ENCODE measurements at regions not wholly inside any gene's neighbourhood (a gene's known extent, or its start where the extent isn't known, plus 50 kb on each side); places are given as distances from the start of the nearest gene placed in this dataset.
A peak's percentile ranks its signal among the peaks of the same experiment; 100 is the strongest.

GRCh38 chrX:44025555-44025954 is 52.4 kb upstream of the NDP start:
- Histone ChIP-seq H4K91ac (ENCODE audit: insufficient read depth, low read depth, low read length) (no peak overlapping the region), H4K20me1 (ENCODE audit: insufficient read depth, low read length) (no peaks in the 10 kb centered on the region; the same call in 1 of the 2 replicates), H2AK5ac (ENCODE audit: low read depth, low read length) (no peak overlapping the region), H2BK120ac (ENCODE audit: low read depth, low read length) (no peak overlapping the region), H3K56ac (ENCODE audit: extremely low read depth, insufficient read depth, low read length) (no peak overlapping the region), H3K4me1 (ENCODE audit: control insufficient read depth, insufficient read depth, low read length) (no peaks in the 10 kb centered on the region), H3K9me1 (ENCODE audit: insufficient read depth, low read length) (no peaks in the 10 kb centered on the region), H4K8ac (ENCODE audit: low read depth in 2 of 2, low read length in 2 of 2) (no peak overlapping the region), H2AK9ac (replicated peaks; ENCODE audit: low read depth, low read length, poor library complexity) (no peak overlapping the region), H3K36me3 (ENCODE audit: control insufficient read depth, insufficient read depth, low read length) (no peaks in the 10 kb centered on the region), H3K23ac (ENCODE audit: low read depth, low read length) (no peak overlapping the region), H3K79me1 (ENCODE audit: low read depth in 1 of 2, low read length in 2 of 2) (no peaks in the 10 kb centered on the region), H3K14ac (replicated peaks; ENCODE audit: low read depth, low read length) (no peak overlapping the region), H2BK20ac (ENCODE audit: low read depth, low read length) (no peak overlapping the region), H3K4me2 (ENCODE audit: low read depth, low read length) (no peak overlapping the region), H2AFZ (replicated peaks; ENCODE audit: low read length, poor library complexity) (no peak overlapping the region), H3K9me3 (ENCODE audit: control insufficient read depth, insufficient read depth, low read length) (no peaks in the 10 kb centered on the region), H3K27ac (ENCODE audit: insufficient read depth, low read length) (no peak overlapping the region), H3K27me3 (ENCODE audit: control insufficient read depth, insufficient read depth, low read length) (no peaks in the 10 kb centered on the region; the same call in none of the 2 replicates), H2BK5ac (ENCODE audit: low read depth, low read length, poor library complexity, severe bottlenecking) (no peak overlapping the region), H3K18ac (ENCODE audit: low read depth, low read length) (no peak overlapping the region), H3K9ac (ENCODE audit: low read depth, low read length) (no peak overlapping the region), H4K5ac (ENCODE audit: low read depth, low read length) (no peak overlapping the region), H3K4ac (ENCODE audit: low read depth, low read length) (no peak overlapping the region), H2BK15ac (ENCODE audit: low read depth, low read length) (no peak overlapping the region), H3K4me3 (ENCODE audit: insufficient read depth, low read depth, low read length) (no peak overlapping the region)
- DNase-seq, result peak; percentile 24
- ChIA-PET POLR2A (ENCODE audit: unreplicated experiment) (no interaction called here), CTCF (no interaction called here)
- no TSS peak for BruUV-seq (replicated peaks)
- WGBS, 2 experiments (ENCODE audit: extremely low coverage in 2 of 2, insufficient read length in 1 of 2), result no CpG with 5 or more reads among the region's 1 CpG
- TF ChIP-seq CTCF (conservative IDR thresholded peaks at IDR 0.05; ENCODE audit: low read depth, low read length) (no peak), BHLHE40 (IDR thresholded peaks at IDR 0.05; ENCODE audit: low read depth, low read length) (no peak), RCOR1 (IDR thresholded peaks at IDR 0.05; ENCODE audit: insufficient replicate concordance, low read length) (no peak), MAFK (IDR thresholded peaks at IDR 0.05; ENCODE audit: low read depth, low read length) (no peak), CHD1 (IDR thresholded peaks at IDR 0.05; ENCODE audit: low read depth, low read length) (no peak), MXI1 (IDR thresholded peaks at IDR 0.05; ENCODE audit: borderline replicate concordance, low read depth, low read length) (no peak), NFE2L2 (IDR thresholded peaks at IDR 0.05; ENCODE audit: low read depth, low read length) (no peak), USF2 (IDR thresholded peaks at IDR 0.05; ENCODE audit: low read depth, low read length) (no peak), ELK1 (IDR thresholded peaks at IDR 0.05; ENCODE audit: borderline replicate concordance, low read depth, low read length) (no peak), RFX5 (IDR thresholded peaks at IDR 0.05; ENCODE audit: low read depth, low read length) (no peak), RAD21 (IDR thresholded peaks at IDR 0.05; ENCODE audit: low read length) (no peak), MAZ (IDR thresholded peaks at IDR 0.05; ENCODE audit: borderline replicate concordance, low read depth, low read length) (no peak), FOS (IDR thresholded peaks at IDR 0.05; ENCODE audit: low read depth, low read length) (no peak), POLR2A (IDR thresholded peaks at IDR 0.05; ENCODE audit: low read depth, low read length) (no peak), CEBPB (IDR thresholded peaks at IDR 0.05; ENCODE audit: low read depth, low read length) (no peak), SMC3 (IDR thresholded peaks at IDR 0.05; ENCODE audit: low read depth, low read length) (no peak)
- intact Hi-C loops (cut with micrococcal nuclease) (no loop called here), dilution Hi-C loops (cut with HindIII; ENCODE audit: low sequenced_read_pairs, unreplicated experiment) (no loop called here), in situ Hi-C loops (cut with MboI; ENCODE audit: low sequenced_read_pairs) (no loop called here)
- no peak for ATAC-seq (ENCODE audit: low read depth)

Measured in IMR-90 (cell line).